Fibroblast of mammary gland (primary cell): ENCODE measurements at regions not wholly inside any gene's neighbourhood (a gene's known extent, or its start where the extent isn't known, plus 50 kb on each side); places are given as distances from the start of the nearest gene placed in this dataset.

Experiments
- DNase-seq: peaks from one replicate; pipeline ENCODE4 v3.0.0-alpha.2; 2010; ENCODE audit warnings: low read depth
- H3K4me3 ChIP-seq: 2 replicates; pipeline ENCODE4 v1.5.1; 2011; ENCODE audit warnings: low read depth, mild to moderate bottlenecking, low read length, moderate library complexity; ENCODE audit not compliant: control insufficient read depth
- CTCF ChIP-seq: conservative IDR thresholded peaks from 2 replicates; pipeline ENCODE4 v1.5.1; 2011; ENCODE audit warnings: low read depth, low read length, inconsistent platforms; ENCODE audit not compliant: control insufficient read depth, insufficient read depth

GRCh38 chr2:108079736-108080135 is 93.4 kb downstream of the SLC5A7 start:
- no peak overlapping the region for H3K4me3 ChIP-seq
- TF ChIP-seq CTCF, result no peak
- DNase-seq, result no peak

DNA sequence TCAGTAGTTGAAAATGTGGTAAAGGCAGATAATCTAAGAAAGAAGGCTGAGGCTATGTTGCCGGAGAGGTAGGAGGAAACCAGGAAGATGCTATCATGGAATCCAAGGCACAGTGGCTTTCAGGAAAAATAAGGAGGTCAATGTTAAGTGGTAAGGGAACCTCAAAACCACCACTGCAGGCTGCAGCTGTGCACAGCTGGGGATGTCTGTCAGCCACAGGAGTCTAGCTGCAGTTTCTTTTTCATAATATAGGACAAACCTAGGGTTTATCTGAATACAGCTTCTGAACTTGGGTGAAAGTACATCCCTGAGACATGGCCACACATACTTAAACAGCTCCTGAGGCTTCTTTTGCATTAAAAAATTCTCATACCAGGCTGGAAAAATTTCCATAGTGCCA is 93.9 kb downstream of the SLC5A7 start:
- TF ChIP-seq CTCF, result no peak
- no peak for DNase-seq
- no peak overlapping the region for H3K4me3 ChIP-seq

DNA sequence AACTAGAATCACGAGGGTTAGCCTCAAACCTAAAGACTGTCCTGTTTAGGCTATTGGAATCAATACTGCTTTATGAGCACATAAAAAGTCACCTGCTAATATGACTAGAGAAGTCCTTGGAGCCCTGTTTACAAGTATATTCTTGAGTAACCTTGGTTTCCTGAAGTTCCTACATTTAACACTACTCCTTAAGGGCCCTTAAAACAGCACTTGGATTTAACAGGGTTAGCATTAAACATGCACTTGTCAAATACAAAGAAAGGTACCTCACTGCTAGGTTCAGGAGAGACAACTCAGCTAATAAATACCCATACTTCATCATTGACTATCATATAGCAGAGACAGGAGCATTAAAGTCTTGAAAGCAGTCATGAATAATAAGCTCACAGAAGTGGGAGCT is 96.7 kb downstream of the SLC5A7 start:
- no peak for DNase-seq
- TF ChIP-seq CTCF, result no peak
- no peak overlapping the region for H3K4me3 ChIP-seq

GRCh38 chr2:108084311-108084710 is 98.0 kb downstream of the SLC5A7 start:
- H3K4me3 ChIP-seq, result no peak overlapping the region
- no peak for DNase-seq
- TF ChIP-seq CTCF, result no peak

DNA sequence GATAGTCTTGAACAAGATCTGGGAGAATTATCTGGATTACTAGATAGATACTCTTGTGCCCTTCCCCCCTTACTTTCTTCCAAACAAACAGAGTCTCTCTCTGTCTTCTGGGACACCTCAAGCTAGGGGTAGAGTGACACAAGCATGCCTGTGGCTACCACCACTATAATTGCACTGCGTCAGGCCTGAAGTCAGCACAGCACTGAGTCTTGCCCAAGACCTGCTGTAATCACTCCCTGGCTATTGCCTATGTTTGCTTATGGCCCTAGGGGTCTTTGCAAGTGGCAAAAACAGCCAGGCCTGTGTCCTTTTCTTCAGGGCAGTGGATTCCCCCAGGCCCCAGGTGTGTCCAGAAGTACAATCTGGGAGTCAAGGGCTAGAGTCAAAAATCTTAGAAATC is 106.6 kb downstream of the SLC5A7 start:
- TF ChIP-seq CTCF, result no peak
- DNase-seq, result no peak
- H3K4me3 ChIP-seq, result no peak overlapping the region

- no peak for DNase-seq
- H3K4me3 ChIP-seq, result no peak overlapping the region
- TF ChIP-seq CTCF, result no peak
These were observed 115.2 kb downstream of the SLC5A7 start for GRCh38 chr2:108101481-108101880.

- TF ChIP-seq CTCF, result no peak
- no peak for DNase-seq
- no peak overlapping the region for H3K4me3 ChIP-seq
These were observed 120.4 kb downstream of the SLC5A7 start for GRCh38 chr2:108106731-108107130.
